Lower lobe of right lung (tissue), 2 donors: ENCODE measurements at regions not wholly inside any gene's neighbourhood (a gene's known extent, or its start where the extent isn't known, plus 50 kb on each side); places are given as distances from the start of the nearest gene placed in this dataset.

Experiments used
- ATAC-seq, 2 donors: fragments of 200-7000 bp; cut with Tn5 transposase; one replicate each; pipeline ENCODE4 v1.9.1; 2020 to 2022; ENCODE audit warnings: mild to moderate bottlenecking in 2 of 2, moderate library complexity in 2 of 2
- DNase-seq: peaks from one replicate; pipeline ENCODE4 v3.0.0-alpha.2; 2020
- H3K27ac ChIP-seq: fragments of 200-600 bp; one replicate; pipeline ENCODE4 v1.8.0; 2022
- H3K27me3 ChIP-seq: fragments of 200-600 bp; one replicate; pipeline ENCODE4 v1.8.0; 2022; ENCODE audit warnings: low read depth
- H3K36me3 ChIP-seq: fragments of 200-600 bp; one replicate; pipeline ENCODE4 v1.8.0; 2022; ENCODE audit warnings: mild to moderate bottlenecking
- H3K4me1 ChIP-seq: fragments of 200-600 bp; one replicate; pipeline ENCODE4 v1.8.0; 2022
- H3K4me3 ChIP-seq: fragments of 200-600 bp; one replicate; pipeline ENCODE4 v1.8.0; 2022; ENCODE audit warnings: mild to moderate bottlenecking
- H3K9me3 ChIP-seq: fragments of 200-600 bp; one replicate; pipeline ENCODE4 v1.8.0; 2022
- intact Hi-C: fragments of 100-400 bp; cut with DNase I; formaldehyde crosslinking; loops from one replicate; pipeline ENCODE4 v1.11.0; 2022
- TF ChIP-seq, protein P1 (sequence below): fragments of 200-600 bp; IDR thresholded peaks from one replicate; pipeline ENCODE4 v1.8.0; 2022; ENCODE audit warnings: antibody characterized with exemption, mild to moderate bottlenecking
- donor health status: DM: no; HTN: yes; CAD: no; lungs with severe emphysema.

DNA sequence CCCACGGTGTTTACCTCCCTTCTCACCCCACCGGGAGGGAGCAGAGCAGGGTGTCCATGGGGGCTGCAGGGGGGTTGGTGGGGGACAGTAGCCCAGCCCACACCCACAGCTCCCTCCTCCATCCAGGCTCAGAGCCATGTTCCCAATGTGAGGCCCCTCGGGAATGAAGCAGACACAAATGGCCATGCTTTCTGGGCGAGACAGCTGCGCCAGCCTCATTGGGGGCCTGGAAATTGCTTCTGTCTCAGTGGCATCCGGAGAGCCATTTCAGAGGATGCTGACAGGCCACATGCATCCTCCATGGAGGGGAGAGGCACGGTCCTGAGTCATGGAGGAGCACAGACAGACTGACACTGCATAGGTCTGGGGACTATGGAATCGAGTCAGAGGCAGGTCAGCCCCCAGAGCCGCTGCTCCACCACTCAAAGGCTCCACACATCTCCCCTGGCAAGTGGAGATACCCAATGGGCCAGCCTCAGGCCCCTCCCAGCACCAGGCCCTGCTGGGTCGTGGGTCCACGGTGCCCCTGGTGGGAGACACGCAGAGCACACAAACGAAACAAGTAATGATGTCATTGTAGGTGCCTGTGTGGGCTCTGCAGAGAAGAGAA lies 59.6 kb upstream of the ENPP7 start:
- Histone ChIP-seq H3K27me3 (peaks cover 17% of the 10 kb centered on the region), H3K27ac (no peak overlapping the region), H3K4me1 (no peaks in the 10 kb centered on the region), H3K36me3 (no peaks in the 10 kb centered on the region), H3K4me3 (no peak overlapping the region), H3K9me3 (peaks cover 14% of the 10 kb centered on the region)
- no peak for ATAC-seq
- intact Hi-C loops, result no loop called here
- DNase-seq, result no peak
- TF ChIP-seq, protein P1, sequence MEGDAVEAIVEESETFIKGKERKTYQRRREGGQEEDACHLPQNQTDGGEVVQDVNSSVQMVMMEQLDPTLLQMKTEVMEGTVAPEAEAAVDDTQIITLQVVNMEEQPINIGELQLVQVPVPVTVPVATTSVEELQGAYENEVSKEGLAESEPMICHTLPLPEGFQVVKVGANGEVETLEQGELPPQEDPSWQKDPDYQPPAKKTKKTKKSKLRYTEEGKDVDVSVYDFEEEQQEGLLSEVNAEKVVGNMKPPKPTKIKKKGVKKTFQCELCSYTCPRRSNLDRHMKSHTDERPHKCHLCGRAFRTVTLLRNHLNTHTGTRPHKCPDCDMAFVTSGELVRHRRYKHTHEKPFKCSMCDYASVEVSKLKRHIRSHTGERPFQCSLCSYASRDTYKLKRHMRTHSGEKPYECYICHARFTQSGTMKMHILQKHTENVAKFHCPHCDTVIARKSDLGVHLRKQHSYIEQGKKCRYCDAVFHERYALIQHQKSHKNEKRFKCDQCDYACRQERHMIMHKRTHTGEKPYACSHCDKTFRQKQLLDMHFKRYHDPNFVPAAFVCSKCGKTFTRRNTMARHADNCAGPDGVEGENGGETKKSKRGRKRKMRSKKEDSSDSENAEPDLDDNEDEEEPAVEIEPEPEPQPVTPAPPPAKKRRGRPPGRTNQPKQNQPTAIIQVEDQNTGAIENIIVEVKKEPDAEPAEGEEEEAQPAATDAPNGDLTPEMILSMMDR, result no peak

DNA sequence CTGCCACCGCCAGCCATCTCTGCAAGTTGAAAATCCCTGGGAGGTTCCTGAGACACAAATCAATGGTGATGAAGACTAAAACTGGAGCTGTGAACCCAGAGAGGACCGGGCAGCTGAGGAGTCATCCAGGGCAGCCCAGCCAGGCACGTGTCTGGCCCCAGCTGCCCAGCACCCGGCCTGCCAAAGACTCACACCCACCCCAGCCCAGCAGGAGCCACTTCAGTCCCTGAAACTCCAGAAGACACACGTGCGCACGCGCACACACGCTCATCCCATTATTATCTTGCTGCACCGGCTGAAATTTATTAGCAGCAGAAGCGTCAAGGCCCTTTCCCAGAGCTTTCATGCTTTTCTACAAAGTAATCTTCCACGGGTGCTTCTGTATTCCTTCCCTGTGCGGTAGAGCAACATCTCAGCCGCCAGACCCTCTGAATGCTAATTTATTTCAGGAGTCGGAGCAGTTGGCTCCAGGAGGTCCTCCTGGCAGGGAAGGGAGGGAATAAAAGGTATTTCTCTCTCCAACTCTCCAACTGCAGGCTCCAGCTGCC lies 59.8 kb upstream of the RBFOX3 start:
- no peak overlapping the region for H3K4me3 ChIP-seq
- H3K27me3 ChIP-seq, result peaks cover 21% of the 10 kb centered on the region
- H3K9me3 ChIP-seq, result peaks cover 14% of the 10 kb centered on the region
- H3K36me3 ChIP-seq, result no peaks in the 10 kb centered on the region
- intact Hi-C loops, result no loop called here
- H3K4me1 ChIP-seq, result no peaks in the 10 kb centered on the region
- DNase-seq (no peak), ATAC-seq (no peak)
- TF ChIP-seq, protein P1, result no peak
- no peak overlapping the region for H3K27ac ChIP-seq

DNA sequence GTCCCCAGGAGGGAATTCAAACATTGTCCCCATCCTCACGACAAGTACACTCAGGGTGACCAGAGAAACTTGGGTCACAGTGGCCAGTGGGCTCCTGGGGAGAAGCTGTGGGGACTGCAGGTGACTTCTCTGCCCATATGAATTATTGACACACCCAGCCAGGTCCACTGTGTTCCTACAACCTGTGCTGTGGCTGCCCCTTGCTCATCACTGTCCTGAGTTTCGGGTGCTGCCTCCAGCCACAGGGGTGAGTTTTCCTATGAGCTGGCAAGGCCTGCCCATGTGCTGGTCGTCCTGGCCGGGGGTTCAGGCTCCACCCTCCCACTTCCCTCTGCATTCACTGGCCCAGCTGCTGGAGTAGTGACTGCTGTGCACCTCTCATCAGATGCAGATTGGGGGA lies 59.0 kb upstream of the RBFOX3 start:
- Histone ChIP-seq H3K36me3 (no peaks in the 10 kb centered on the region), H3K27me3 (peaks cover 21% of the 10 kb centered on the region), H3K27ac (no peak overlapping the region), H3K4me1 (no peaks in the 10 kb centered on the region), H3K9me3 (peaks cover 14% of the 10 kb centered on the region), H3K4me3 (no peak overlapping the region)
- DNase-seq (no peak), ATAC-seq (no peak)
- TF ChIP-seq, protein P1, result no peak
- intact Hi-C loops, result no loop called here

DNA sequence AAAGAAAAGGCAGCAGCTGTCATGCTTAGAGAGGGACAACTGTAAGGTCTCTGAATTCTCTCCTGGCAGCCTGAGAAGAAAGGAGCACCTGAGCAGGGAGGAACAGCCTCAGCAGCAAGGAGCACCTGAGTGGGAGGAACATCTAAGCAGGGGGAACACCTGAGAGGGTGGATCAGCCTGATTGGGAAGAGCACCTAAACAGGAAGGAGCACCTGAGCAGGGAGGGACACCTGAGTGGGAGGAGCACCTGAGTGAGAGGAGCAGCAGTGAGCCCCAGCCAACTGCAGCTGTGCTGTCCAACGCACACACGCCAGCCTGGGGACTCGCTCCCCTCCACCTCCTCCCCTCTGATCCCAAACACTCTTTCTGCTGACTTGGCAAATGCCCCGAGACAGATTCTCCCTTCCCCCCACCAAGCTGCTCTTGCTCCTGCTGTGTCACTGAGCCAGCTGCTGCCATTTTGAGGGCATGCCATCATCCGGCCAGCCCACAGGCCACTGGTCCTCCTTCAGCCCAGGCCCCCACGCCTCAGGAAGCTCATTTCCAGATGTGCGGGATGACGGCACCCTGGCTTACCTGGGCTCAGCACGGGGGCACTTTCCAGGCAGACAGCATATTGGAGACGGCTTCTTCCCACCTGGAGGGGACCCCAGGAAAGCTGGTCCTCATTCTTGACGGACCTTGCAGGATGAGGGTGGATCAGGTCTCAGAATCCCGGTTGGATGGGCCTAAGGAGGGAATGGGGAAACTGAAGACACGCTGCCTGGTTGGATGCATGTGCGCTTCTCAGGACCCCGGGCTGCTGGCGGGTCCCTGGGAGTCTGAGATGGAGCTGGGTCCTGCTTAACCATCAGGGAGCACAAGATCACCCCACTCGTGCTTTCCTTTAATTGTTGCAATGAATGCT lies 57.7 kb upstream of the RBFOX3 start:
- Histone ChIP-seq H3K9me3 (peaks cover 8% of the 10 kb centered on the region), H3K4me3 (no peak overlapping the region), H3K36me3 (no peaks in the 10 kb centered on the region), H3K27me3 (peaks cover 21% of the 10 kb centered on the region), H3K27ac (no peak overlapping the region), H3K4me1 (no peaks in the 10 kb centered on the region)
- intact Hi-C loops, result no loop called here
- ATAC-seq (no peak), DNase-seq (no peak)
- TF ChIP-seq, protein P1, result no peak

DNA sequence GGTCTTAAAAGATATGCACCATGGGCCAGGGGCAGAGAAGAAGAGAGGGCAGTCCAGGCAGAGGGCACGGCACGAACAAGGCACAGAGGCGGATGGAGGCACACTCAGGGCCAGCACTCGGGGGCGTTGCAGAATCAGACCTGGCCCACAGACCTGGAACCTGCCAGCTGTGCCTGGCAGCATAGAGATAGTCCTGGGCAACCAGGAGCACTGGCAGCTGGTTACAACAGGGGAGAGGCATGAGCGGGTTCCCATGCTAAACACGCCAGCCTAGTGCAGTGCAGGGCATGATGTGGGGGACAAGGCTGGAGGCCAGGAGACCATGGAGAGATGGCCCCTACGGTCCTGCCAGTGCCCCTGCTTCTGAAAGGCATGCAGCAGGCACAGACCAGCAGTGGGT lies 56.9 kb upstream of the RBFOX3 start:
- H3K36me3 ChIP-seq, result no peaks in the 10 kb centered on the region
- no peak overlapping the region for H3K4me3 ChIP-seq
- no peaks in the 10 kb centered on the region for H3K9me3 ChIP-seq
- H3K27me3 ChIP-seq, result peaks cover 21% of the 10 kb centered on the region
- ATAC-seq (no peak), DNase-seq (no peak)
- no peaks in the 10 kb centered on the region for H3K4me1 ChIP-seq
- no peak overlapping the region for H3K27ac ChIP-seq
- intact Hi-C loops, result no loop called here
- TF ChIP-seq, protein P1, result no peak
